Tibial nerve (tissue), 3 donors: ENCODE measurements at regions not wholly inside any gene's neighbourhood (a gene's known extent, or its start where the extent isn't known, plus 50 kb on each side); places are given as distances from the start of the nearest gene placed in this dataset.

Experiments used
- CTCF ChIP-seq, 5 experiments: fragments of 200-600 bp in 3 of 5; fragments of 450-650 bp in 2 of 5; sonication (generic) in 3 of 5; IDR thresholded peaks; one replicate each; pipeline ENCODE4 v1.5.1; 2016 to 2019; ENCODE audit warnings: antibody characterized with exemption in 5 of 5, mild to moderate bottlenecking in 3 of 5, moderate library complexity in 2 of 5
- POLR2A ChIP-seq, 2 donors: fragments of 450-650 bp; IDR thresholded peaks; one replicate each; pipeline ENCODE4 v1.6.1; 2017; ENCODE audit warnings: antibody characterized with exemption in 2 of 2, mild to moderate bottlenecking in 2 of 2, moderate library complexity in 2 of 2

- TF ChIP-seq CTCF (IDR thresholded peaks at IDR 0.05) (no peak), POLR2A (IDR thresholded peaks at IDR 0.05) (no peak)
Measured at GRCh38 chr2:187819624-187820023, 265.4 kb upstream of the TFPI start.
